Epithelial cell of esophagus (primary cell): ENCODE measurements at regions not wholly inside any gene's neighbourhood (a gene's known extent, or its start where the extent isn't known, plus 50 kb on each side); places are given as distances from the start of the nearest gene placed in this dataset.

Experiments
- DNase-seq: peaks from one replicate; pipeline ENCODE4 v3.0.0; 2010; ENCODE audit warnings: low read depth
- H3K4me3 ChIP-seq: 2 replicates; pipeline ENCODE4 v1.5.1; 2011; ENCODE audit warnings: mild to moderate bottlenecking, low read length, control low read depth
- CTCF ChIP-seq: IDR thresholded peaks from 2 replicates; pipeline ENCODE4 v1.5.1; 2011; ENCODE audit warnings: low read depth, mild to moderate bottlenecking, low read length, control low read depth, inconsistent platforms; ENCODE audit not compliant: insufficient read depth; ENCODE audit errors: missing control alignments

DNA sequence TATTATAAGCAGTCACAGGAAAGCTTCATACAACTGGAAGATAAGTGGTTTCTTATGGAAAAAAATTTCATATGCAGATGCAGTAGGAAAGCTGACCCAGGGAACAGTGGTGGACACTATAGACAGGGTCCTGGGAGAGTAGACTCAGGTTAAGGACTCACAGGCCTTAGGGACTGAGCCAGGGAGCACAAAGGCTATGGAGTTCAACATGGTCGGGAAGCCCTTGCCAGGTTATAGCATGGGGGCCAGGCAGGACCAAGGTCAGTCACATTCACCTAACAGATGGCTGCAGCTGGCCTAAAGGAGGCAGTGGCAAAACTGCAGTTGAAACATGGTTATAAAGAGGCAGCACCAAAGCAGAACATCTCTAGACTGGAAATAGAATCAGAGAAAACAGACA, 54.9 kb upstream of the UNC5B start:
- no peak overlapping the region for H3K4me3 ChIP-seq
- no peak for TF ChIP-seq CTCF
- DNase-seq: no peak

DNA sequence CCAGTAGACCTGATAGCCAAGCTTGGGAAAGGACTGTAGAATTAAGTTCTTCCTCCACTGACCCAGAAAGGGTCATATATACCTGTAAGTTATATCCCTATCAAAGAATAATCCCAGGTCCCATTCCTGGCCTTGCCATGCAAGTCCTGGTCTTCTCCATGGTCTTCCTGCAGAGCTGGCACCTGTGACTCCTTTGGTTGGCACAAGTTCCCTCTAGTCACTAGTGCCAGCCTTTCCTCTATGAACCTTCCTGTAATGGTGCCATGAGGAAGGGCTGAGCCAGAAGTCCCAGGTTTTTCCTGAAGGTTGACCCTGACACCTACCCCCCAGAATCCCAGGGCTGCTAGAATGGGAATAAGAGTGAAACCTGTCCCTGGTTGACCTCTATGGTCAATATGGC, 54.1 kb upstream of the UNC5B start:
- no peak for TF ChIP-seq CTCF
- DNase-seq: no peak
- H3K4me3 ChIP-seq: no peak overlapping the region

DNA sequence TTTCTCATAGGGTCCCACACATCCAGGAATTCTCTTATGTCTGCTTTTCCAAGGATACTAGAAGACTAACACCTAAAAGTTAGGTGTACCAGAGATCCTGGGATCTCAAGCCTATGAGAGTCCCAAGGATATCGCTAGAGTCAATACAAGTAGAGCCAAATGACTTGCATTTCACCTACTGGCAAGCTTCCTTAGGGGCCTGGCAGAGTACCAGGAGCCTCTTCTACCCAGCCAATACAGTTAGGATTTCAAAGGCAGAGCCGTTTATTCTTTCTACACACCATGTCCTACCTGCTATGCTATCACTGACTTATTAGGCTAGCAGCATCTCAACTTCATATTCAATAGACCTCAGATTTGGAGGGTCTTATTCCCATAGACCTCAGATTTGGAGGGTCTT, 53.5 kb upstream of the UNC5B start:
- H3K4me3 ChIP-seq: no peak overlapping the region
- TF ChIP-seq CTCF: no peak
- no peak for DNase-seq

DNA sequence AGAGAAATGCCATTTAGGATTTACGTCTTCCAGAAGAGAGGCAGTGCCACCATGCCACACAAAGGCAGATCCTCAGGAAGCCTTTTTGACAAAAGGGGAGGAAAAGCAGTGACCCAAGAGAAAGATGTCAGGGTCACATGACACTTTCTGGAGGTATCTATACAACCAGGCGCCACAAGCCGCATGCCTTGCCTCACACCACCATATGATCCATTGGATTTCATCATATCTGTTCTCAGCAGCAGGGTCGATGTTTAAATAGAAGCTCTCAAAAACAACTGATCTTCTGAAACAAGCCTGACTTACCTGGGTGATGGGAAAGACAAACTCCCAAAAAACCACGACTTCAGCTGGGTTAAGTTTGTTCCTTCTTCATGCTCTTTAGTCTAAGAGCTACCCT, 52.5 kb upstream of the UNC5B start:
- no peak for TF ChIP-seq CTCF
- no peak overlapping the region for H3K4me3 ChIP-seq
- no peak for DNase-seq

- no peak overlapping the region for H3K4me3 ChIP-seq
- DNase-seq: peak; percentile 52
- no peak for TF ChIP-seq CTCF
These were observed 50.9 kb upstream of the UNC5B start for GRCh38 chr10:71161425-71161824.
